ENCODE measurements at regions not wholly inside any gene's neighbourhood (a gene's known extent, or its start where the extent isn't known, plus 50 kb on each side); places are given as distances from the start of the nearest gene placed in this dataset.

GRCh38 chr10:2366264-2366931 is 629.1 kb upstream of the ADARB2 start:
- Histone ChIP-seq H3K4me3 (no peak overlapping the region), H3K27ac (no peak overlapping the region), H3K9me3 (ENCODE audit: low read depth) (no peaks in the 10 kb centered on the region), H3K27me3 (no peaks in the 10 kb centered on the region), H3K4me1 (ENCODE audit: low read depth) (no peaks in the 10 kb centered on the region), H3K36me3 (no peaks in the 10 kb centered on the region)
- TF ChIP-seq CTCF (IDR thresholded peaks at IDR 0.05; ENCODE audit: low read depth, low read length) = no peak
- no peak for DNase-seq (ENCODE audit: low read depth in 1 of 2, low spot score in 1 of 2)

DNA sequence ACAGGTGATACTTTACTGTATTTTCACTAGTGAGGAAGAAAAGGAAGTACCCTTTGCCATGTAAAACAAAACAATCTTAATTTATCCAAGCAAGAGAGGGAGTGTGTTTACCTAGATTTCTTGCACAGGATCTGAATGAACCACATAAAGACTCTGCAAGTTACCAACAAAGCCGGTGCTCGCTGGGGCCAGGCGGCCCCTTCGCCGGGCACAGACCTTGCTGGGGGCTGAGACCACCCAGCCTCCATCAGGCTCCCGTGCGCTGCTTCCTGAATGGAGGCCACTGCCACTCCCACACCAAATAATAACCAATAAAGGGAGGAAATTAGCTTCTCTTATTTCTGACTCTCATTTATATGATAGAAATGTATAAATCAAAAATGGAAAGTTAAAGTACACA is 625.0 kb upstream of the ADARB2 start:
- no peak overlapping the region for H3K27ac ChIP-seq
- TF ChIP-seq CTCF (IDR thresholded peaks at IDR 0.05; ENCODE audit: low read depth, low read length) = no peak
- H3K36me3 ChIP-seq = no peaks in the 10 kb centered on the region
- no peaks in the 10 kb centered on the region for H3K27me3 ChIP-seq
- no peaks in the 10 kb centered on the region for H3K9me3 ChIP-seq (ENCODE audit: low read depth)
- DNase-seq (ENCODE audit: low read depth in 1 of 2, low spot score in 1 of 2) = no peak
- H3K4me1 ChIP-seq (ENCODE audit: low read depth) = no peaks in the 10 kb centered on the region
- no peak overlapping the region for H3K4me3 ChIP-seq

- Histone ChIP-seq H3K27me3 (no peaks in the 10 kb centered on the region), H3K4me3 (no peak overlapping the region), H3K36me3 (no peaks in the 10 kb centered on the region), H3K9me3 (ENCODE audit: low read depth) (no peaks in the 10 kb centered on the region), H3K27ac (no peak overlapping the region), H3K4me1 (ENCODE audit: low read depth) (no peaks in the 10 kb centered on the region)
- no peak for DNase-seq (ENCODE audit: low read depth in 1 of 2, low spot score in 1 of 2)
- no peak for TF ChIP-seq CTCF (IDR thresholded peaks at IDR 0.05; ENCODE audit: low read depth, low read length)
Observed at GRCh38 chr10:2358586-2358985, 621.3 kb upstream of the ADARB2 start.

GRCh38 chr10:2356670-2357069 is 619.3 kb upstream of the ADARB2 start:
- Histone ChIP-seq H3K4me1 (ENCODE audit: low read depth) (no peaks in the 10 kb centered on the region), H3K27ac (no peak overlapping the region), H3K4me3 (no peak overlapping the region), H3K9me3 (ENCODE audit: low read depth) (no peaks in the 10 kb centered on the region), H3K27me3 (no peaks in the 10 kb centered on the region), H3K36me3 (no peaks in the 10 kb centered on the region)
- no peak for DNase-seq (ENCODE audit: low read depth in 1 of 2, low spot score in 1 of 2)
- no peak for TF ChIP-seq CTCF (IDR thresholded peaks at IDR 0.05; ENCODE audit: low read depth, low read length)

DNA sequence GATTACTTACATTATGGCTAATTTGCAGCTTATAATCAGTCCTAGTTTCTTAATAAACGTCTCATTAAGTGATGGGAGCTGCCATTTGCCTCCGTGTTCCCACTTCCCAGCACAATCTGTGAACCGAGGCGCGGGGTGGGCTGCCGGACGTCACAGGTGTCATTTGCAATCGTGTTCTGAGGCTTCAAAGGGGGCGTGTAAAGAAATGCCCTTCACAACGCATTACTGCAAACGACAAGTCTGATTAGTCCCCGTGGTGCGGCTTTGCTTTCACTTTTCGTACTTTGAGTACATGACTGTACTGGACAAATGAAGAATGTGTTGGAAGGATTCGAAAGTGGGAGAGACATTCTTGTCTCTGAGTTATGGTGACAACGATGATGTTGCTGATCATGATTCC is 614.2 kb upstream of the ADARB2 start:
- no peak for TF ChIP-seq CTCF (IDR thresholded peaks at IDR 0.05; ENCODE audit: low read depth, low read length)
- Histone ChIP-seq H3K36me3 (no peaks in the 10 kb centered on the region), H3K27ac (no peak overlapping the region), H3K27me3 (no peaks in the 10 kb centered on the region), H3K4me1 (ENCODE audit: low read depth) (no peaks in the 10 kb centered on the region), H3K4me3 (no peak overlapping the region), H3K9me3 (ENCODE audit: low read depth) (no peaks in the 10 kb centered on the region)
- DNase-seq (ENCODE audit: low read depth in 1 of 2, low spot score in 1 of 2) = no peak

All from cardiac muscle cell (in vitro differentiated cells and primary cell).